Nephron (organoid): ENCODE measurements at regions not wholly inside any gene's neighbourhood (a gene's known extent, or its start where the extent isn't known, plus 50 kb on each side); places are given as distances from the start of the nearest gene placed in this dataset.

ENCODE experiments used
- H3K27ac Mint-ChIP-seq, 3 experiments: 2 replicates each; pipeline ENCODE4 v1.8.0; 2020; ENCODE audit warnings: mixed read lengths in 3 of 3, mild to moderate bottlenecking in 2 of 3, moderate library complexity in 1 of 3
- H3K27me3 Mint-ChIP-seq: 2 replicates; pipeline ENCODE4 v1.8.0; 2021; ENCODE audit warnings: low read depth, mild to moderate bottlenecking, moderate library complexity, mixed read lengths
- H3K36me3 Mint-ChIP-seq: 2 replicates; pipeline ENCODE4 v1.8.0; 2020; ENCODE audit warnings: low read depth, mixed read lengths
- H3K4me1 Mint-ChIP-seq: 2 replicates; pipeline ENCODE4 v1.8.0; 2020; ENCODE audit warnings: mixed read lengths
- H3K4me3 Mint-ChIP-seq, 3 experiments: 2 replicates each; pipeline ENCODE4 v1.8.0; 2020; ENCODE audit warnings: mild to moderate bottlenecking in 3 of 3, mixed read lengths in 3 of 3, moderate library complexity in 2 of 3
- H3K9me3 Mint-ChIP-seq: 2 replicates; pipeline ENCODE4 v1.8.0; 2020; ENCODE audit warnings: mixed read lengths
- CTCF ChIP-seq, 3 experiments: fragments of 200-600 bp; sonication (generic); IDR thresholded peaks; one replicate each; pipeline ENCODE4 v1.5.0; 2021; ENCODE audit warnings: antibody characterized with exemption in 3 of 3; ENCODE audit not compliant: unreplicated experiment in 3 of 3

DNA sequence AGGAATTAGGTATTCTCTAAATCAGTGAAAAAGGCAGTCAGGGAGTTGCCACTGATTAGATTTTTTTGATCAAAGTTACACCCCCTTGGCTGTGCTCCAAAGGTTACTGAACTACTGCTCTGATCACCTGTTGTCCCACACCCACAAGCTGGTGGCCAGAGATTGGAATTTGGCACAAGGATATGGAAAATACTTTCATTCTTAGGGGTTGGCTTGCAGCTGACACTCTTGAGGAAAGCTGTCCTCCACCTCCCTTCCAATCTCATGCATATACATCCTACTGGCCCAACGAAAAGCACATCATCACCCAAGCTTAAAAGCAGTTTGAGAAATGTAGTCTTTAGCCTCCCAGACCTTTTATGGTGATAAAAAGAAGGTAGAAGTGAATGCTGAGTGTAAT lies 329.5 kb upstream of the CHAC2 start:
- no peak for TF ChIP-seq CTCF (IDR thresholded peaks at IDR 0.05; ENCODE audit: unreplicated experiment in 3 of 3)
- Mint-ChIP-seq H3K27ac (peak overlapping the region in 1 of 3 experiments; percentile 13), H3K4me1 (peaks cover 13% of the 10 kb centered on the region), H3K27me3 (peaks cover 5% of the 10 kb centered on the region), H3K4me3 (no peak overlapping the region), H3K9me3 (no peaks in the 10 kb centered on the region), H3K36me3 (no peaks in the 10 kb centered on the region)

- H3K36me3 Mint-ChIP-seq, result no peaks in the 10 kb centered on the region
- TF ChIP-seq CTCF (IDR thresholded peaks at IDR 0.05; ENCODE audit: unreplicated experiment in 3 of 3), result no peak
- peaks cover 5% of the 10 kb centered on the region for H3K27me3 Mint-ChIP-seq
- H3K4me1 Mint-ChIP-seq, result peaks cover 13% of the 10 kb centered on the region
- H3K27ac Mint-ChIP-seq, result no peak overlapping the region
- no peak overlapping the region for H3K4me3 Mint-ChIP-seq
- no peaks in the 10 kb centered on the region for H3K9me3 Mint-ChIP-seq
Measured at GRCh38 chr2:53437371-53437770, 330.2 kb upstream of the CHAC2 start.

DNA sequence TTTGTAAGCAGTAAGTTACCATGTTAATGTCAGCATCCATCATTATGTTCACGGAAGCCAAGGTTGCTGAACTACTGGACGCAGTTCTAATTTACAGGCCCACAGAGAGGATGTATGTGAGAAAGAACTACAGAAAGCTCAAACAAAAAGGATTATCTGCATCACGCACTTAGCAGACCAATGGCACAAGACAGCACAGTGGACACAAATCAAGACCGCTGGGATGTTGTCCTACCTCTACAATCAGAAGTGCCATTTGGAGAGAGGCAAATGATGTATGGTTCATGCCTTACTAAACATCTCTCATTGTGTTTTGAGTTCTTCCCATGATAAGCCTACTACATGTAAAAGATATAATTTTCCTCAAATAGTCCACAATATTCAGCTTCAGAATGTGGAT lies 330.7 kb upstream of the CHAC2 start:
- H3K27ac Mint-ChIP-seq, result no peak overlapping the region
- H3K4me3 Mint-ChIP-seq, result no peak overlapping the region

DNA sequence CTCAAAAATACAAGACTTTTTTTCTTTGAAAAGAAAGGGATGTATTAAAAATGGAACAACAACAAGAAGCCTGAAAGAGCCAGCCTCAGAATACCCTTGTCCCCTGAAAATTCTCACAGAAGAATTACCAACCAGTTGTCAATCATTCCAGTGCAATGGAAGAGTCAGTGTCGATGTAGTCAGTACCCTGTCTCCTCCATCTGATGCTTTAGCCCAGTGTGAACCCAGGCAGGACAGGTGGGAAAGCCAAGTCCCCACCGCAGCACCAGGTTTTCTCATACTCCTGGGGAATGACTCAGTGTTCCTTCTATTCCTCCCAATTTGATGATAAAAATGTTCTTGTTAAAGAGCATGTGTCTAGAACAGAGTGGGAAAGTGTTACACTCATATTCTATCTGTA lies 332.0 kb upstream of the CHAC2 start:
- Mint-ChIP-seq H3K4me1 (peaks cover 13% of the 10 kb centered on the region), H3K27ac (no peak overlapping the region), H3K4me3 (no peak overlapping the region), H3K9me3 (no peaks in the 10 kb centered on the region), H3K36me3 (no peaks in the 10 kb centered on the region), H3K27me3 (peaks cover 5% of the 10 kb centered on the region)
- TF ChIP-seq CTCF (IDR thresholded peaks at IDR 0.05; ENCODE audit: unreplicated experiment in 3 of 3), result no peak

More for the DNA sequence above, 330.7 kb upstream of the CHAC2 start:
- peaks cover 5% of the 10 kb centered on the region for H3K27me3 Mint-ChIP-seq
- no peaks in the 10 kb centered on the region for H3K9me3 Mint-ChIP-seq
- H3K36me3 Mint-ChIP-seq, result no peaks in the 10 kb centered on the region
- H3K4me1 Mint-ChIP-seq, result peaks cover 13% of the 10 kb centered on the region
- TF ChIP-seq CTCF (IDR thresholded peaks at IDR 0.05; ENCODE audit: unreplicated experiment in 3 of 3), result no peak

DNA sequence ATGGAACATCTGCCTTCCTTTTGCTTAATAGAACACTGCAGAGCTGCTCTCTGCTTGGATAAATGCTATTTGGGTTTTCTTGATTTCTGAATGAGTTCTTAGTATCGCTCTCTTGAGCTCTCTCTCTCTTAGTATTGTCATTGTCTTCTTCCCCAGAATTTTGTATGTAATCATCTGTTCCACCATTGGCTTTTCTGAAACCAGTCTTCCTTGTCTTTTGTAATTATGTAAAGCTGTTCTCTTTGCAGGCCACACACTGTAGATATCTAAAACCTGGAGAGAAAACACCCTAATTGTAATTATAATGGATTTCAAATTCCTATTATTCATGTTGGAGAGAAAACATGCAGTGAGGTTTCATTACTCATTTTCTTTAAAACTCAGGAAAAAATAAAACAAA lies 333.1 kb upstream of the CHAC2 start:
- Mint-ChIP-seq H3K27me3 (peaks cover 5% of the 10 kb centered on the region), H3K4me1 (peaks cover 13% of the 10 kb centered on the region), H3K27ac (no peak overlapping the region), H3K4me3 (no peak overlapping the region), H3K9me3 (no peaks in the 10 kb centered on the region), H3K36me3 (no peaks in the 10 kb centered on the region)
- TF ChIP-seq CTCF (IDR thresholded peaks at IDR 0.05; ENCODE audit: unreplicated experiment in 3 of 3), result no peak

GRCh38 chr2:53432936-53433335 lies 334.7 kb upstream of the CHAC2 start:
- no peak overlapping the region for H3K4me3 Mint-ChIP-seq
- peaks cover 5% of the 10 kb centered on the region for H3K27me3 Mint-ChIP-seq
- no peaks in the 10 kb centered on the region for H3K9me3 Mint-ChIP-seq
- H3K27ac Mint-ChIP-seq, result no peak overlapping the region
- H3K36me3 Mint-ChIP-seq, result no peaks in the 10 kb centered on the region
- H3K4me1 Mint-ChIP-seq, result peaks cover 1% of the 10 kb centered on the region
- no peak for TF ChIP-seq CTCF (IDR thresholded peaks at IDR 0.05; ENCODE audit: unreplicated experiment in 3 of 3)
